NCI-H82 (cell line): ENCODE measurements at regions not wholly inside any gene's neighbourhood (a gene's known extent, or its start where the extent isn't known, plus 50 kb on each side); places are given as distances from the start of the nearest gene placed in this dataset.
A peak's percentile ranks its signal among the peaks of the same experiment; 100 is the strongest.
"Not testable (repeated sequence)": the region's sequence is repeated elsewhere in the genome, so short reads cannot be mapped to it uniquely, and the experiment has no call there.

Experiments
- DNase-seq: peaks from one replicate; lab custom pipeline; 2025; lab: John Stamatoyannopoulos, UW

DNA sequence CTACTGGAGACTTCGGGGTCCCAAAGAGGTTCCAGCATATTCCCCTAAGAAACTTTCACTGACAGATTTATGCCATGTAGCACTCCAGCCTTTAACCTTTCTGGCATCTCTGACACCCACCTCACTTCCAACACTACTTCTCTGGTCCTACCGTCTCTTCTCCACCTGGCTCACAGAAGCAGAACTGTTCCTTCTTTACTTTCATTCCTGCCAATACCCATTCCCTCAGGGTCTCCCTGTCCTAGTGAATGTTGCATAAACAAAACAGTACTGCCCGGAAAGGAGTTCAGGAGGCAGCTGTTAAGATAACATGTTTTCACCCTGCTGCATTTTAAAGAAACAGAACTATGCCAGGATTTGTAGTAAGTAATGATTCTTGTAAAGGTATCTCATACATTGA, 136.0 kb upstream of the MIR17HG start:
- DNase-seq = no peak

DNA sequence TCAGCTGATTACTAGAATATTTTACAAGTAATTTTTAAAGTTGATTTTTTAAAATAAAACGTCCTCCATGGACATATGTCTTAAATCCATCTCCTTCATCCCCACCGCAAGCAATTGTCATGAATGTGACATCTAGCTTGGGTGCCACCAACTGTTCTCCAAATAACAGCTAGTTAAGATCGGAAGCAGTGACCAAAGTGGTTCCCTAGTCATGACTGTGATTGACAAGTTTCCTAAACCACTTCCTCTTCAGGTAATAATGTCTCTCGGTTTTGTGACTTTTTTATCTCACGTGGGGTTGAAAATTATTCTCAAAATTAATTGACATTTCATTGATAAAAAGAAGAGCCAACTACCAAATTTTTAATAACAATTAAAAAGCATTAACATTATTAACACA, 135.3 kb upstream of the MIR17HG start:
- DNase-seq = no peak

DNA sequence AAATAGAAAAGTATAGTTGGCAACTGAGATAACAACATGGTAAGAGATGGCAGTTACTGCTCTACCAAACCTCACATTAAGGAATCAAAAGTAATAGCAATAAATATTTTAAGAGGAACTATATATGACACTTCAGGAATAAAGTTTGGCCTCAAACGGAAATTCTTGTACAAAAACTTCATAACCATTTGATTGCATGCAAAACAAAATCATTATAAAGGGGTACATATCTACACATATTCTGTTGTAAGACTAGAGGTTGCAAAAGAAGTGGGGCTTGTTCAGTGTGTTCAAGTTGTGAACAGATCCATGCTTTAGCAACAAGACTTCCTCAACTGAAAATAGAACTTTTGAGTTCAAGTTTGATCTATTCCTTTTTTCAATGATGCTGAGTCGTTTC, 133.5 kb upstream of the MIR17HG start:
- DNase-seq = no peak

DNA sequence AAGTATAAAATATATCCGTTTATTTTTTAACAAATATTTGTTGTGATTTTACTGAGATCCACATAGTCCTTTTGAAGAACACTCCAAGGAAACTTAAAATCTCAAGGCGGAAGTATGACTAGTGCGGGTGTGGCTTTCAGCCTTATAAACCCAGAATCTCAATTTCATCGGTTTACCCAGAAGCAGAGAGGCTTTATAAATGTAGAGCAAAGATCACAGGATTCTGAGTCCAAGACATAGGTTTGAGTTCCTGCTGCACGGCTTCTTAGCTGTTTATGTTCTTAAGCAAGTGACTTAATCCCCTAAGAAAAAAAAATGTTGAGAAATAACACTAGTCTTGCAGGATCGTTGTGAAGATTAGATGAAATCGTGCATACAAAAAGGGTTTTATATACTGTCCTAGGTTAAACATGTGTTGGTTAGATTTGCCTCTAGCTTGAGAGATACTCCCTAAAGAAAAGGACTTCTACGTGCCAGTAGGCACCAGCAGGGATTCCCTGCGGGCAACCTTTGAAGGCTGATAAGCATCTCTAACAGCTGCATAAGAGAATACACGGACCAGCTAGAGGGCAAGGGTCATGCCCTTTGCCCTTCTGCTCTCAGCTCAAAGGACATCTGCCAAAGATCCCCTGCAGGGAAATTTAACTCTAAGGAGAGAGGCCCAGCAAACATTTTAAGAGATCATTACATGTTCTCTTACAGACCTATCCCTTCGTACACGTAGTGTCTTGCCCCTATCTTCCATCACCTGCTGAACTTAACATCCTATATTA, 130.4 kb upstream of the MIR17HG start:
- DNase-seq = peak; percentile 56

- DNase-seq = no peak
Observed at GRCh38 chr13:91219201-91219600, 128.3 kb upstream of the MIR17HG start.

DNA sequence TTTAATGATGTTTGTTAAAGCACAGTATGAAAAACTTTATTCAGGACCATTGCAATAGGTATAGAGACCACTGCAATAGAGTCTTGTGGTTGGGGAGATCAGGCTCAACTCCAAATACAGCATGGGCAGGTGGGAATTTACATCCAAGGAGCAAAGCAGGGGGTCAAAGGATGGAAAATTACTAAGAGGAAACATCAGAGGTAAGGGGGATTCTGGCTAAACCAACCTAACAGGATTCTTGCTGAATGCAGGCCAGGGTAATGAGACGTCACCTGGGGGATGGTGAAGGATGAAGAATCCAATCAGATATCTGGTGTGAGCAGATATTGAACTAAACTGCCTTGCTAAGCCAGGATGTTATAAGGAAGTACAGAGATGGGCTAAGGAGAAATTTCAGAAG, 126.6 kb upstream of the MIR17HG start:
- DNase-seq = no peak

DNA sequence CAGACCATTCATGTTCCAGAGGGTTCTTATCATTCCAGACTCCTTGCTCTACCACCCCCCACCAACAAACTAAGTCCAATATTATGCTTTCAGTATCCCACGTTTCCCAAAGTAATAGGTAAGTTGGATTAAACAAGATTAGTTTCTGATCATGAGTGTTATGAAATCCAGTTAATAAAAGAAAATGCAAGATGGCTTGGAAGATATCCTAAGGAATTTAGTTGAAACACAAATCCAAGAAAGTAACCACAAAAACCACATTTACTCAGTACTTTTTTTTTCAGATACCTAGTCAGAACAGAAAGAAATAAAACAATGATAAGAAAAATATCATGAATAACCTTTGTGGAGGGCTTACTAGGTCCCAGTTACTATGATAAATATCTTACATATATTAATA, 119.4 kb upstream of the MIR17HG start:
- no peak for DNase-seq

DNA sequence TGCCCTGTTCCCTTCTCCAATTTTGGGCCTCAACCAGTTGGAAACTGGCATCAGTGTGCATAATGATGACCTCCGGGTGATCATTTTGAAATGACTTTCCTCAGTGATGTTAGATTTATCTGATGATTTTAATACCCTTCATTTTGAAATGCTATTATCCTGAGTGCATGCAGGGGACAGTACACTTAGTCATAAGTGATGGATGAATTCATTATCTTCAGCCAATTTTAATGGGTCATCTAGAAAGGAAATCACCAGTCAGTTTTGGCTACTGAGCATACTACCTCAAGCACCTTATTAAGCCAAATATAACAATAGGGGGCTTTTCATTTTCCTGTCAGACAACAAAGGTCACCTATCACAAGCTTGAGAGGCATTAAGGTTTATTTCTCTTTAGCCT, 118.5 kb upstream of the MIR17HG start:
- DNase-seq = no peak

- DNase-seq = no peak
Observed at GRCh38 chr13:91232716-91233115, 114.8 kb upstream of the MIR17HG start.

- DNase-seq = no peak
Observed at GRCh38 chr13:91233291-91233690, 114.2 kb upstream of the MIR17HG start.

DNA sequence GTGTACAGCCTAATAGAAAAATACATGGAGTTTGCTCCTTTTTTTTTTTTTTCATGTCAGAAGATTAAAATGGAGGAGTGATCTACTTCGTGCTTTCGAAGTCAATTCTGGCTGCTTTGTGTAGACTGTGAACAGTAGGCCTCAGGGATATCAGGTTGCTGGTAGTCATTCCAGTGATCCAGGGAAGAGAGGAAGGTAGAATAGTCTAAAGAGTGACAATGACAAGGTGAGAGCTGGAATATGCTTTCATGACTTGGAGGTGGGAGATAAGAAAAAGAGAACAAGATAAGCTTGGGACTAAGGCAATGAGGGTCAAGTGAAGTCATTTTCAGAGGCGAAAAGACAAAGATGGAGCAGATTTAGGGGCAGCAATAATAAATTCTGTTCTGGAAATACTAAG, 111.3 kb upstream of the MIR17HG start:
- no peak for DNase-seq

GRCh38 chr13:91236921-91237320, 110.6 kb upstream of the MIR17HG start:
- no peak for DNase-seq

- DNase-seq = no peak
Observed at GRCh38 chr13:91238036-91238435, 109.5 kb upstream of the MIR17HG start.

GRCh38 chr13:91240341-91240740, 107.1 kb upstream of the MIR17HG start:
- no peak for DNase-seq

DNA sequence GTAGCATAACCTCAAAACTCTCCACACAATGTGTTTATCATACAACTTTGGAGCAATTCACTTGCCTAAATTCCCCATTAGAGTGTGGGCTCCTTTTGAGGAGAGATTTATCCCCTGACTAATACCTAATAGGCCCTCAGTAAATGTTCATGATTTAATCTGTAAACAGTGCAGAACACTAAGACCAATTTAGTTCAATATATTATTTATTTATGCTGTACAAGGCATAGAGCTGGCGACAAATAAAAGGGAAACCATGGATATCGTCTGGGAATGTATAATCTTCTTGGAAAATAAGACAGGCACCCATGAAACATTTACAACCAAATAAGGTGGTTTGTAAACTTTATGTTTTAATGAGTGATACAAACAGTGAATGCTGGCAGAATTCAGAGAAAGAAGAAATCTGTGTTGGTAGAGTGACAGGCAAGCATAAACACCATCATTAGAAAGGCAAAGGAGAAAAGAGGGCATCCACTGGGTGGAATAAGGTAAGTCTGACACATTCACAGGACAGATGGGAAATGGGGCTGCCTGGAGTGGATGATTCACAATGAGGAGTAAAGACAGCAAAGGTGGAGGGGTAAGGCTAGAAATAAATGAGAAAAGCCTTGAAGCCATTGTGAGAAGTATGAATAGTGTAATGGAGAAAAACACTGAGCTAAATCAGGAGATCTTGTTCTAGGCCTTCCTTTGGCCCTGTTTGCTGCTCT, 106.1 kb upstream of the MIR17HG start:
- no peak for DNase-seq

DNA sequence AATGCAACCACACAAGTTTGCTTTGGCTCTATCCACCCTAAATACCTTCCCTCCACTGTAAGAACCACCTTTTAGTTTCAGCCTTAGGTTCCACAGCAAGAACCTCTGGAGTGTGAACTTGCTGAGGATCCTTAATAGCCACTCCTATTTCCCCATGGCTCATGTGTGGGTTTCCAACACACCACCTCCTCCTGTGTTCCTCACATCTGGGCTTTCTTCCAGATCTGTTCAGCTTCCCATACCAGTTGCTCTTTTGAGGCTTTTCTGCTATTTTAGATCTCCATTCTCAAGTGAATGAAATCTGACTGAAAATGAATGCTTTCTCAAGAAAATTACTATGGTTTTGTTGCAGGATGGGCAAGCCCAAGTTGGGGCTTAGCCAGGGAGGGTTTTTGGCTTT, 104.8 kb upstream of the MIR17HG start:
- DNase-seq = no peak

GRCh38 chr13:91245288-91245687, 102.2 kb upstream of the MIR17HG start:
- no peak for DNase-seq

DNA sequence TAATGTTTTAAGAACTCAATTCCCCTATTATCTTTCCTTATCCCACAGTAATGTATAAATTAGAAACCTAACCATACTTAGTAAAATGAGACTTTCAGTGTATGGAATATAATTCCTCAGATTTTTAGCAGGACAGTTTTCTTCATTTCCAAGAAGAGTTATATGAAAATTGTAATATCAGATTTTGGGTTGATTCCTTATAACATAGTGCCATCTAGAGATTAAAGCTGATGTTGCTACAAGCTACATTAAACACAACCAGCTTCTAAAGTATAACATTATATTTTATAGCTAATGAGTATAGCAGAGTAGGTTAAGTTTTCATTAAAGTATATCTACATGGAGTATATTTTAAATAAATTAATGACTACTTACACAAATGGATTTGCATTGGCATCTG, 99.7 kb upstream of the MIR17HG start:
- DNase-seq = peak; percentile 27

GRCh38 chr13:91248249-91248648, 99.2 kb upstream of the MIR17HG start:
- DNase-seq = no peak

DNA sequence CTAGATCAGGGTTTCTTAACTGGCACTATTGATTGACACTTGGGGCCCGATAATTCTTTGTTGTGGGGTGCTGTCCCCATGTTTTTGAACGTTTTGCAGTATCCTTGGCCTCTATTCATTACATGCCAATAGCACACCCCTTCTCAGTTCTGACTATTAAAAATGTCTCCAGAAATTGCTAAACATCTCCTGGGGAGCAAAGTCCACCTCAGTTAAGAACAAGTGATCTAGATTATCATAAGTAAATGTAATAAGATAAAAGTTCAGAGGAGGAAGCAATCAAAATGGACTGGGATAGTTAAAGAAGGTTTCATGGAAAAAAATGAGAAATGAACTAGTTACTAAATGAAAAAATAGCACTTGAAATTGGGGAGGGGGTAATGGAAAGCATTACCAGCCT, 98.1 kb upstream of the MIR17HG start:
- DNase-seq = no peak

DNA sequence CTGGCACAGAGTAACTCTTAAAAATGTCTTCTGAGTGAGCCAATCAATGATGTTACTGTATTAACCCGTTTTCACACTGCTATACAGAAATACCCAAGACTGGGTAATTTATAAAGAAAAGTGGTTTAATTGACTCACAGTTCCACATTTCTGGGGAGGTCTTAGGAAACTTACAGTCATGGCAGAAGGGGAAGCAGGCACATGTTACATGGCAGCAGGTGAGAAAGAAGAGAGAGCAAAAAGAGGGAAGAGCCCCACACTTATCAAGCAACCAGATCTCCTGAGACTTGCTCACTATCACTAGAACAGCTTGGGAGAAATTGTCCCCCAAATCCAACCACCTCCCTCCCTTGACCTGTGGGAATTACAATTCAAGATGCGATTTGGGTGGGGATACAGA, 97.6 kb upstream of the MIR17HG start:
- no peak for DNase-seq

- not testable (repeated sequence) for DNase-seq
Observed at GRCh38 chr13:91251573-91251972, 95.9 kb upstream of the MIR17HG start.

- DNase-seq = no peak
Observed at GRCh38 chr13:91264484-91264883, 83.0 kb upstream of the MIR17HG start.

- DNase-seq = no peak
Observed at GRCh38 chr13:91269237-91269636, 78.2 kb upstream of the MIR17HG start.
